ENCODE measurements at regions not wholly inside any gene's neighbourhood (a gene's known extent, or its start where the extent isn't known, plus 50 kb on each side); places are given as distances from the start of the nearest gene placed in this dataset.
"Not testable (repeated sequence)": the region's sequence is repeated elsewhere in the genome, so short reads cannot be mapped to it uniquely, and the experiment has no call there.

DNA sequence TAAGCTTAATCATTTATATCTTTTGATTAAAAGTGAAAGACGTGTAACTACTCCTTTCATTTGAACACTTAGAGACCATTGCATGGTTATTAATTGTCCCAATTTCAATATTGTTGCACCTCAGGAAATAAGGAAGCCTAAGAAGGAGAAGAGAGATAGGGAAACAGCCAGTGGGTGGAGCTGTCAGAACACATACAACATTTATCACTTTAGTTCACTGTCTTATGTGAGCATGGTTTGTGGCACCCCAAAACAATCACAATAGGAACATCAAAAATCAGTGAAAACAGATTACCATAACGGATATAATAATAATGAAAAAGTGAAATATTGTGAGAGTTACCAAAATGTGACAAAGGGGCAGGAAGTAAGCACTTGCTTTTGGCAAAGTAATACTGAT, 689.9 kb downstream of the TTLL7 start:
- TF ChIP-seq, protein P1, sequence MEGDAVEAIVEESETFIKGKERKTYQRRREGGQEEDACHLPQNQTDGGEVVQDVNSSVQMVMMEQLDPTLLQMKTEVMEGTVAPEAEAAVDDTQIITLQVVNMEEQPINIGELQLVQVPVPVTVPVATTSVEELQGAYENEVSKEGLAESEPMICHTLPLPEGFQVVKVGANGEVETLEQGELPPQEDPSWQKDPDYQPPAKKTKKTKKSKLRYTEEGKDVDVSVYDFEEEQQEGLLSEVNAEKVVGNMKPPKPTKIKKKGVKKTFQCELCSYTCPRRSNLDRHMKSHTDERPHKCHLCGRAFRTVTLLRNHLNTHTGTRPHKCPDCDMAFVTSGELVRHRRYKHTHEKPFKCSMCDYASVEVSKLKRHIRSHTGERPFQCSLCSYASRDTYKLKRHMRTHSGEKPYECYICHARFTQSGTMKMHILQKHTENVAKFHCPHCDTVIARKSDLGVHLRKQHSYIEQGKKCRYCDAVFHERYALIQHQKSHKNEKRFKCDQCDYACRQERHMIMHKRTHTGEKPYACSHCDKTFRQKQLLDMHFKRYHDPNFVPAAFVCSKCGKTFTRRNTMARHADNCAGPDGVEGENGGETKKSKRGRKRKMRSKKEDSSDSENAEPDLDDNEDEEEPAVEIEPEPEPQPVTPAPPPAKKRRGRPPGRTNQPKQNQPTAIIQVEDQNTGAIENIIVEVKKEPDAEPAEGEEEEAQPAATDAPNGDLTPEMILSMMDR (IDR thresholded peaks at IDR 0.05), result not testable (repeated sequence)
- not testable (repeated sequence) for TF ChIP-seq POLR2A, EP300 (IDR thresholded peaks at IDR 0.05)

Data from stomach (tissue), 4 donors.